DND-41 (cell line): ENCODE measurements at regions not wholly inside any gene's neighbourhood (a gene's known extent, or its start where the extent isn't known, plus 50 kb on each side); places are given as distances from the start of the nearest gene placed in this dataset.
"Not testable (repeated sequence)": the region's sequence is repeated elsewhere in the genome, so short reads cannot be mapped to it uniquely, and the experiment has no call there.

Source experiments
- CTCF ChIP-seq: IDR thresholded peaks from 2 replicates; pipeline ENCODE4 v1.5.1; 2012; ENCODE audit warnings: borderline replicate concordance, low read length, moderate library complexity, mild to moderate bottlenecking; ENCODE audit not compliant: poor library complexity, severe bottlenecking; ENCODE audit errors: extremely low read depth
- EZH2 ChIP-seq: IDR thresholded peaks from 3 replicates; pipeline ENCODE4 v1.6.1; 2012; ENCODE audit warnings: borderline replicate concordance, low read depth, mild to moderate bottlenecking, moderate library complexity, low read length, inconsistent platforms; ENCODE audit not compliant: severe bottlenecking

GRCh38 chr2:110292807-110293206 is 80.5 kb upstream of the MTLN start:
- not testable (repeated sequence) for TF ChIP-seq CTCF, EZH2
